Sigmoid colon (tissue), 6 donors: ENCODE measurements at regions not wholly inside any gene's neighbourhood (a gene's known extent, or its start where the extent isn't known, plus 50 kb on each side); places are given as distances from the start of the nearest gene placed in this dataset.

Source experiments
- DNase-seq: peaks from one replicate; pipeline ENCODE4 v3.0.0-alpha.2; 2019
- H3K27ac ChIP-seq, 4 donors: fragments of 200-600 bp; sonication (generic); one replicate each; pipeline ENCODE4 v1.5.1; 2016 to 2019; ENCODE audit warnings: mild to moderate bottlenecking in 1 of 4
- H3K27me3 ChIP-seq, 3 donors: fragments of 200-600 bp; sonication (generic); one replicate each; pipeline ENCODE4 v1.5.1; 2019; ENCODE audit warnings: mild to moderate bottlenecking in 1 of 3
- H3K36me3 ChIP-seq, 4 donors: fragments of 200-600 bp; sonication (generic); one replicate each; pipeline ENCODE4 v1.5.1; 2016 to 2019
- H3K4me1 ChIP-seq, 4 donors: fragments of 200-600 bp; sonication (generic); one replicate each; pipeline ENCODE4 v1.5.1; 2017 to 2019
- H3K4me3 ChIP-seq, 4 donors: fragments of 200-600 bp; sonication (generic); one replicate each; pipeline ENCODE4 v1.5.1; 2017 to 2019; ENCODE audit warnings: mild to moderate bottlenecking in 2 of 4, moderate library complexity in 1 of 4
- H3K9me3 ChIP-seq, 4 donors: fragments of 200-600 bp in 3 of 4; sonication (generic) in 3 of 4; one replicate each; pipeline versions ENCODE4 v1.5.1 to v1.6.1; 2013 to 2019
- CTCF ChIP-seq, 4 experiments: fragments of 450-650 bp in 3 of 4; fragments of 200-600 bp in 1 of 4; IDR thresholded peaks; one replicate each; pipeline ENCODE4 v1.5.1; 2016 to 2019; ENCODE audit warnings: antibody characterized with exemption in 4 of 4, mild to moderate bottlenecking in 3 of 4, moderate library complexity in 2 of 4
- EP300 ChIP-seq, 4 donors: sonication (generic); formaldehyde crosslinking; IDR thresholded peaks; one replicate each; pipeline ENCODE4 v1.6.1; 2017; ENCODE audit warnings: antibody characterized with exemption in 4 of 4
- POLR2A ChIP-seq, 2 donors: fragments of 450-650 bp; IDR thresholded peaks; one replicate each; pipeline ENCODE4 v1.6.1; 2016; ENCODE audit warnings: antibody characterized with exemption in 2 of 2, mild to moderate bottlenecking in 2 of 2, moderate library complexity in 2 of 2
- POLR2AphosphoS5 ChIP-seq, 4 donors: sonication (generic); formaldehyde crosslinking; IDR thresholded peaks; one replicate each; pipeline ENCODE4 v1.6.1; 2017; ENCODE audit warnings: antibody characterized with exemption in 4 of 4
- WGBS, 2 donors: extraction: QIAGEN DNeasy Blood & Tissue Kit; methylation state at CpG; one replicate each; pipeline ENCODE4 v1.1.7; 2013; 5-methylcytosine and 5-hydroxymethylcytosine counted together
- intact Hi-C: fragments of 100-400 bp; cut with DNase I; formaldehyde crosslinking; loops from one replicate; pipeline ENCODE4 v1.15.1; 2023
- donor health status: healthy with polysubstance abuse.
- donor health status: healthy.

- intact Hi-C loops = no loop called here
- no peak for DNase-seq
- TF ChIP-seq POLR2AphosphoS5 (IDR thresholded peaks at IDR 0.05) (no peak), CTCF (IDR thresholded peaks at IDR 0.05) (no peak), EP300 (IDR thresholded peaks at IDR 0.05) (no peak), POLR2A (IDR thresholded peaks at IDR 0.05) (no peak)
- Histone ChIP-seq H3K27me3 (no peaks in the 10 kb centered on the region), H3K4me1 (peaks cover 0 to under 1% (median 0%) of the 10 kb centered on the region in 4 donors), H3K4me3 (no peak overlapping the region), H3K9me3 (no peaks in the 10 kb centered on the region), H3K27ac (no peak overlapping the region), H3K36me3 (no peaks in the 10 kb centered on the region)
- 89 to 93% methylated on average over 3 of the region's 3 CpGs for WGBS, 2 donors
These were observed 52.3 kb downstream of the MRPL57 start for GRCh38 chr13:21228738-21229137.

GRCh38 chr13:21229241-21230024 is 53.0 kb downstream of the MRPL57 start:
- TF ChIP-seq EP300 (IDR thresholded peaks at IDR 0.05) (no peak), CTCF (IDR thresholded peaks at IDR 0.05) (no peak), POLR2AphosphoS5 (IDR thresholded peaks at IDR 0.05) (no peak), POLR2A (IDR thresholded peaks at IDR 0.05) (no peak)
- no peaks in the 10 kb centered on the region for H3K9me3 ChIP-seq
- no peak overlapping the region for H3K4me3 ChIP-seq
- H3K27me3 ChIP-seq = no peaks in the 10 kb centered on the region
- H3K27ac ChIP-seq = no peak overlapping the region
- no peak for DNase-seq
- no peaks in the 10 kb centered on the region for H3K36me3 ChIP-seq
- 82 to 90% methylated on average over 7 of the region's 7 CpGs for WGBS, 2 donors
- intact Hi-C loops = no loop called here
- peaks cover 0 to 3% (median 0%) of the 10 kb centered on the region in 4 donors for H3K4me1 ChIP-seq

- Histone ChIP-seq H3K27ac (no peak overlapping the region), H3K9me3 (no peaks in the 10 kb centered on the region), H3K4me1 (peaks cover 0 to 3% (median 0%) of the 10 kb centered on the region in 4 donors), H3K27me3 (no peaks in the 10 kb centered on the region), H3K36me3 (no peaks in the 10 kb centered on the region), H3K4me3 (no peak overlapping the region)
- TF ChIP-seq CTCF (IDR thresholded peaks at IDR 0.05) = no peak
- no peak for TF ChIP-seq EP300 (IDR thresholded peaks at IDR 0.05)
- no peak for TF ChIP-seq POLR2A (IDR thresholded peaks at IDR 0.05)
- no peak for TF ChIP-seq POLR2AphosphoS5 (IDR thresholded peaks at IDR 0.05)
- intact Hi-C loops = no loop called here
- DNase-seq = no peak
- 75 to 84% methylated on average over 3 of the region's 3 CpGs for WGBS, 2 donors
These were observed 54.1 kb downstream of the MRPL57 start for GRCh38 chr13:21230516-21230915.

- 79 to 84% methylated on average over 5 of the region's 5 CpGs for WGBS, 2 donors
- no peaks in the 10 kb centered on the region for H3K27me3 ChIP-seq
- H3K4me3 ChIP-seq = no peak overlapping the region
- peaks cover 0 to 3% (median 0%) of the 10 kb centered on the region in 4 donors for H3K4me1 ChIP-seq
- H3K9me3 ChIP-seq = no peaks in the 10 kb centered on the region
- TF ChIP-seq EP300 (IDR thresholded peaks at IDR 0.05) (no peak), POLR2A (IDR thresholded peaks at IDR 0.05) (no peak), CTCF (IDR thresholded peaks at IDR 0.05) (no peak), POLR2AphosphoS5 (IDR thresholded peaks at IDR 0.05) (no peak)
- no peak for DNase-seq
- intact Hi-C loops = no loop called here
- no peaks in the 10 kb centered on the region for H3K36me3 ChIP-seq
- H3K27ac ChIP-seq = no peak overlapping the region
These were observed 55.0 kb downstream of the MRPL57 start for GRCh38 chr13:21231426-21231940.
